KMS-11 (cell line): ENCODE measurements at regions not wholly inside any gene's neighbourhood (a gene's known extent, or its start where the extent isn't known, plus 50 kb on each side); places are given as distances from the start of the nearest gene placed in this dataset.

Experiments
- H2AFZ ChIP-seq: fragments of 200-600 bp; sonication (generic); 2 replicates; pipeline ENCODE4 v1.6.1; 2016; ENCODE audit warnings: antibody characterized with exemption, mixed run types, low read depth
- H3K27ac ChIP-seq: fragments of 200-600 bp; sonication (generic); 2 replicates; pipeline ENCODE4 v1.6.1; 2016; ENCODE audit warnings: mild to moderate bottlenecking, mixed run types
- H3K27me3 ChIP-seq: fragments of 200-600 bp; sonication (generic); 2 replicates; pipeline ENCODE4 v1.6.1; 2017; ENCODE audit warnings: mild to moderate bottlenecking, low read depth, mixed run types, moderate library complexity; ENCODE audit not compliant: insufficient read depth
- H3K36me3 ChIP-seq: fragments of 200-600 bp; sonication (generic); 2 replicates; pipeline ENCODE4 v1.6.1; 2017; ENCODE audit warnings: mild to moderate bottlenecking, mixed run types; ENCODE audit not compliant: insufficient read depth
- H3K4me1 ChIP-seq: fragments of 200-600 bp; sonication (generic); 2 replicates; pipeline ENCODE4 v1.6.1; 2016; ENCODE audit warnings: mild to moderate bottlenecking, low read depth, mixed run types; ENCODE audit not compliant: poor library complexity, severe bottlenecking
- H3K4me2 ChIP-seq: fragments of 200-600 bp; sonication (generic); 2 replicates; pipeline ENCODE4 v1.7.0; 2016; ENCODE audit warnings: mild to moderate bottlenecking, mixed run types
- H3K4me3 ChIP-seq: fragments of 200-600 bp; sonication (generic); IDR thresholded peaks from 2 replicates; pipeline ENCODE4 v1.6.1; 2017; ENCODE audit warnings: low read depth, low read length, mixed read lengths; ENCODE audit not compliant: insufficient read depth
- H3K79me2 ChIP-seq: fragments of 200-600 bp; sonication (generic); 2 replicates; pipeline ENCODE4 v1.6.1; 2016; ENCODE audit warnings: low read depth, mixed run types; ENCODE audit not compliant: insufficient read depth
- H3K9ac ChIP-seq: fragments of 200-600 bp; sonication (generic); 2 replicates; pipeline ENCODE4 v1.6.1; 2016; ENCODE audit warnings: mild to moderate bottlenecking, mixed run types
- H4K20me1 ChIP-seq: fragments of 200-600 bp; sonication (generic); 2 replicates; pipeline ENCODE4 v1.6.1; 2016; ENCODE audit warnings: mild to moderate bottlenecking, mixed run types; ENCODE audit not compliant: insufficient read depth
- CTCF ChIP-seq: fragments of 200-600 bp; sonication (generic); conservative IDR thresholded peaks from 2 replicates; pipeline ENCODE4 v1.6.1; 2017; ENCODE audit warnings: low read depth, mild to moderate bottlenecking, antibody characterized with exemption, low read length, moderate library complexity, mixed read lengths

- Histone ChIP-seq H3K79me2 (no peaks in the 10 kb centered on the region), H4K20me1 (no peaks in the 10 kb centered on the region), H3K4me3 (no peak overlapping the region), H3K4me1 (no peaks in the 10 kb centered on the region), H3K27ac (no peak overlapping the region), H3K4me2 (no peak overlapping the region), H3K36me3 (no peaks in the 10 kb centered on the region), H3K9ac (no peak overlapping the region), H2AFZ (no peak overlapping the region), H3K27me3 (no peaks in the 10 kb centered on the region)
- no peak for TF ChIP-seq CTCF
Measured at GRCh38 chr7:54833001-54833467, 74.0 kb upstream of the SEC61G start.

- Histone ChIP-seq H3K4me3 (no peak overlapping the region), H3K79me2 (no peaks in the 10 kb centered on the region), H3K4me2 (no peak overlapping the region), H3K27me3 (no peaks in the 10 kb centered on the region), H2AFZ (no peak overlapping the region), H3K9ac (no peak overlapping the region), H4K20me1 (no peaks in the 10 kb centered on the region), H3K36me3 (no peaks in the 10 kb centered on the region), H3K4me1 (no peaks in the 10 kb centered on the region), H3K27ac (no peak overlapping the region)
- no peak for TF ChIP-seq CTCF
Measured at GRCh38 chr7:54837168-54837567, 78.2 kb upstream of the SEC61G start.

GRCh38 chr7:54837761-54838160 lies 78.8 kb upstream of the SEC61G start:
- H4K20me1 ChIP-seq: no peaks in the 10 kb centered on the region; the same call in 1 of the 2 replicates
- H3K27me3 ChIP-seq: no peaks in the 10 kb centered on the region
- no peak overlapping the region for H3K4me2 ChIP-seq
- H3K9ac ChIP-seq: no peak overlapping the region
- no peak overlapping the region for H2AFZ ChIP-seq
- no peak overlapping the region for H3K27ac ChIP-seq
- H3K4me3 ChIP-seq: no peak overlapping the region
- H3K4me1 ChIP-seq: no peaks in the 10 kb centered on the region
- TF ChIP-seq CTCF: no peak
- H3K36me3 ChIP-seq: no peaks in the 10 kb centered on the region
- no peaks in the 10 kb centered on the region for H3K79me2 ChIP-seq

- Histone ChIP-seq H2AFZ (no peak overlapping the region), H3K4me2 (no peak overlapping the region), H3K27ac (no peak overlapping the region), H3K9ac (no peak overlapping the region), H3K4me3 (no peak overlapping the region), H3K4me1 (no peaks in the 10 kb centered on the region), H3K36me3 (no peaks in the 10 kb centered on the region), H4K20me1 (no peaks in the 10 kb centered on the region; the same call in 1 of the 2 replicates), H3K79me2 (no peaks in the 10 kb centered on the region), H3K27me3 (no peaks in the 10 kb centered on the region)
- no peak for TF ChIP-seq CTCF
Measured at GRCh38 chr7:54838175-54838910, 79.3 kb upstream of the SEC61G start.
